ENCODE measurements at regions not wholly inside any gene's neighbourhood (a gene's known extent, or its start where the extent isn't known, plus 50 kb on each side); places are given as distances from the start of the nearest gene placed in this dataset.

GRCh38 chr9:93852728-93853127 lies 102.4 kb downstream of the BARX1 start:
- no peaks in the 10 kb centered on the region for H3K4me1 Mint-ChIP-seq
- ChIA-PET POLR2A (no interaction called here), CTCF (no interaction called here)
- Histone ChIP-seq H2AFZ (ENCODE audit: insufficient read depth, low read depth, low read length, poor library complexity, severe bottlenecking) (no peak overlapping the region), H3K4me1 (ENCODE audit: control insufficient read depth in 2 of 2, insufficient read depth in 2 of 2, low read length in 2 of 2) (no peaks in the 10 kb centered on the region), H3K9me3 (ENCODE audit: control extremely low read depth in 1 of 3, control insufficient read depth in 2 of 3, insufficient read depth in 1 of 3, low read length in 2 of 3) (no peaks in the 10 kb centered on the region), H3K9ac (ENCODE audit: low read length) (no peak overlapping the region), H3K27me3 (replicated peaks in 1 of 4; ENCODE audit: control extremely low read depth in 1 of 4, control insufficient read depth in 3 of 4, insufficient read depth in 4 of 4, low read length in 3 of 4) (peaks cover 0 to 4% (median 1%) of the 10 kb centered on the region in 4 experiments), H4K20me1 (ENCODE audit: control insufficient read depth, insufficient read depth, low read length, poor library complexity, severe bottlenecking) (no peaks in the 10 kb centered on the region), H3K36me3 (replicated peaks in 1 of 2; ENCODE audit: control extremely low read depth in 1 of 2, control insufficient read depth in 1 of 2, extremely low read depth in 1 of 2, insufficient read depth in 2 of 2, low read length in 1 of 2) (no peaks in the 10 kb centered on the region), H3K79me2 (ENCODE audit: control insufficient read depth, insufficient read depth, low read length) (no peaks in the 10 kb centered on the region), H3K4me3 (ENCODE audit: control extremely low read depth in 1 of 5, extremely low read depth in 1 of 5, insufficient read depth in 1 of 5, low read depth in 2 of 5, low read length in 4 of 5) (no peak overlapping the region), H3K4me2 (replicated peaks; ENCODE audit: low read depth, low read length, poor library complexity, severe bottlenecking) (no peak overlapping the region), H3K27ac (ENCODE audit: low read length in 2 of 2) (no peak overlapping the region)
- ATAC-seq (ENCODE audit: low read depth) = no peak
- peaks cover 3% of the 10 kb centered on the region for H3K9me3 Mint-ChIP-seq (ENCODE audit: insufficient read depth)
- intact Hi-C loops (cut with micrococcal nuclease) = no loop called here
- DNase-seq = no peak
- no peak overlapping the region for H3K27ac Mint-ChIP-seq
- H3K27me3 Mint-ChIP-seq = peaks cover 61% of the 10 kb centered on the region
- no peak for TF ChIP-seq CTCF (IDR thresholded peaks at IDR 0.05)
- TF ChIP-seq EZH2 (IDR thresholded peaks at IDR 0.05; ENCODE audit: borderline replicate concordance, insufficient read depth, low read depth, low read length, poor library complexity, severe bottlenecking) = no peak
- no peak overlapping the region for H3K4me3 Mint-ChIP-seq

GRCh38 chr9:93846349-93846748 lies 108.8 kb downstream of the BARX1 start:
- no peaks in the 10 kb centered on the region for H4K20me1 ChIP-seq (ENCODE audit: control insufficient read depth, insufficient read depth, low read length, poor library complexity, severe bottlenecking)
- ChIA-PET CTCF (no interaction called here), POLR2A (no interaction called here)
- peaks cover 64% of the 10 kb centered on the region for H3K27me3 Mint-ChIP-seq
- no peaks in the 10 kb centered on the region for H3K79me2 ChIP-seq (ENCODE audit: control insufficient read depth, insufficient read depth, low read length)
- peaks cover 3% of the 10 kb centered on the region for H3K9me3 Mint-ChIP-seq (ENCODE audit: insufficient read depth)
- H3K27me3 ChIP-seq (replicated peaks in 1 of 4; ENCODE audit: control extremely low read depth in 1 of 4, control insufficient read depth in 3 of 4, insufficient read depth in 4 of 4, low read length in 3 of 4) = no peaks in the 10 kb centered on the region
- no peak overlapping the region for H3K4me3 ChIP-seq (ENCODE audit: control extremely low read depth in 1 of 5, extremely low read depth in 1 of 5, insufficient read depth in 1 of 5, low read depth in 2 of 5, low read length in 4 of 5)
- no peaks in the 10 kb centered on the region for H3K4me1 ChIP-seq (ENCODE audit: control insufficient read depth in 2 of 2, insufficient read depth in 2 of 2, low read length in 2 of 2)
- no peaks in the 10 kb centered on the region for H3K4me1 Mint-ChIP-seq
- peaks cover 0 to 6% (median 0%) of the 10 kb centered on the region in 3 donors for H3K9me3 ChIP-seq (ENCODE audit: control extremely low read depth in 1 of 3, control insufficient read depth in 2 of 3, insufficient read depth in 1 of 3, low read length in 2 of 3)
- ATAC-seq (ENCODE audit: low read depth) (no peak), DNase-seq (no peak)
- no peaks in the 10 kb centered on the region for H3K36me3 ChIP-seq (replicated peaks in 1 of 2; ENCODE audit: control extremely low read depth in 1 of 2, control insufficient read depth in 1 of 2, extremely low read depth in 1 of 2, insufficient read depth in 2 of 2, low read length in 1 of 2)
- H3K27ac Mint-ChIP-seq = no peak overlapping the region
- H3K4me2 ChIP-seq (replicated peaks; ENCODE audit: low read depth, low read length, poor library complexity, severe bottlenecking) = no peak overlapping the region
- H2AFZ ChIP-seq (ENCODE audit: insufficient read depth, low read depth, low read length, poor library complexity, severe bottlenecking) = no peak overlapping the region
- no peak overlapping the region for H3K9ac ChIP-seq (ENCODE audit: low read length)
- 91% methylated on average over 3 of the region's 3 CpGs for WGBS (ENCODE audit: insufficient coverage)
- no peak overlapping the region for H3K4me3 Mint-ChIP-seq
- intact Hi-C loops (cut with micrococcal nuclease) = no loop called here
- TF ChIP-seq EZH2 (IDR thresholded peaks at IDR 0.05; ENCODE audit: borderline replicate concordance, insufficient read depth, low read depth, low read length, poor library complexity, severe bottlenecking) (no peak), CTCF (IDR thresholded peaks at IDR 0.05) (no peak)
- no peak overlapping the region for H3K27ac ChIP-seq (ENCODE audit: low read length in 2 of 2)

Measured in B cell (primary cell).